ENCODE measurements at regions not wholly inside any gene's neighbourhood (a gene's known extent, or its start where the extent isn't known, plus 50 kb on each side); places are given as distances from the start of the nearest gene placed in this dataset.

GRCh38 chr6:43877463-43878126 lies 107.6 kb downstream of the VEGFA start:
- no peak for TF ChIP-seq MYC (IDR thresholded peaks at IDR 0.05; ENCODE audit: low read depth, low read length)
- TF ChIP-seq POLR2A (IDR thresholded peaks at IDR 0.05; ENCODE audit: low read depth, low read length), result no peak
- TF ChIP-seq MAX (IDR thresholded peaks at IDR 0.05; ENCODE audit: insufficient read depth, insufficient read length), result no peak
- no peak for TF ChIP-seq EZH2 (IDR thresholded peaks at IDR 0.05; ENCODE audit: borderline replicate concordance, low read depth, low read length, severe bottlenecking)
- no peak for TF ChIP-seq FOS (IDR thresholded peaks at IDR 0.05; ENCODE audit: borderline replicate concordance, insufficient read depth, low read length)
- no peak for TF ChIP-seq JUN (IDR thresholded peaks at IDR 0.05; ENCODE audit: borderline replicate concordance, insufficient read depth, insufficient read length, low read depth)
- TF ChIP-seq CTCF (IDR thresholded peaks at IDR 0.05; ENCODE audit: extremely low read depth in 1 of 2, insufficient read depth in 1 of 2, low read depth in 1 of 2, low read length in 2 of 2), result no peak
- TF ChIP-seq GATA2 (IDR thresholded peaks at IDR 0.05; ENCODE audit: insufficient read depth, insufficient read length, low read depth, low read length), result no peak
- TF ChIP-seq POLR2AphosphoS5 (IDR thresholded peaks at IDR 0.05; ENCODE audit: insufficient read depth, low read depth, low read length), result no peak
- no TSS peak for BruUV-seq (replicated peaks)
- H3K4me1 ChIP-seq (ENCODE audit: control insufficient read depth, extremely low read depth, insufficient read depth, low read length), result no peaks in the 10 kb centered on the region
- no peak overlapping the region for H3K4me3 ChIP-seq (replicated peaks in 1 of 3; ENCODE audit: insufficient read depth in 1 of 3, low read depth in 1 of 3, low read length in 3 of 3)
- no peak overlapping the region for H3K9ac ChIP-seq (replicated peaks; ENCODE audit: extremely low read depth, insufficient read depth, low read length)
- H3K9me3 ChIP-seq (replicated peaks; ENCODE audit: control insufficient read depth, insufficient read depth, low read length), result no peaks in the 10 kb centered on the region
- H3K9me1 ChIP-seq (replicated peaks; ENCODE audit: control insufficient read depth, extremely low read depth, insufficient read depth, low read length), result no peaks in the 10 kb centered on the region
- H3K4me2 ChIP-seq (ENCODE audit: insufficient read depth, low read length), result no peak overlapping the region
- peaks cover 0 to 3% of the 10 kb centered on the region in 2 experiments for H3K27me3 ChIP-seq (ENCODE audit: control insufficient read depth in 2 of 2, insufficient read depth in 2 of 2, low read length in 2 of 2)
- H3K27ac ChIP-seq (ENCODE audit: insufficient read depth, low read depth, low read length), result no peak overlapping the region
- CTCF ChIA-PET, result no interaction called here
- no peaks in the 10 kb centered on the region for H3K36me3 ChIP-seq (ENCODE audit: control insufficient read depth in 2 of 2, extremely low read depth in 1 of 2, insufficient read depth in 2 of 2, low read length in 2 of 2)
- intact Hi-C loops (cut with micrococcal nuclease) (no loop called here), dilution Hi-C loops (cut with MboI; ENCODE audit: extremely low pct_ligation_motif_present, low sequenced_read_pairs) (no loop called here)
- POLR2A ChIA-PET, result no interaction called here
- DNase-seq (ENCODE audit: low read depth, low spot score), result no peak
- no peaks in the 10 kb centered on the region for H3K79me2 ChIP-seq (ENCODE audit: control insufficient read depth, insufficient read depth, low read length)
- H4K20me1 ChIP-seq (replicated peaks; ENCODE audit: control insufficient read depth, extremely low read depth, insufficient read depth, low read length), result no peaks in the 10 kb centered on the region
- FAIRE-seq, result no peak
- H2AFZ ChIP-seq (ENCODE audit: low read depth, low read length), result no peak overlapping the region

All from endothelial cell of umbilical vein (primary cell).